Hematopoietic multipotent progenitor cell (in vitro differentiated cells): ENCODE measurements at regions not wholly inside any gene's neighbourhood (a gene's known extent, or its start where the extent isn't known, plus 50 kb on each side); places are given as distances from the start of the nearest gene placed in this dataset.

Source experiments
- DNase-seq, 3 donors: peaks; one replicate each; pipeline ENCODE4 v3.0.0-alpha.2; 2011 to 2015; ENCODE audit warnings: low read depth in 2 of 3, low spot score in 2 of 3

GRCh38 chr4:108301545-108302251 lies 133.0 kb upstream of the LEF1 start:
- DNase-seq = no peak

GRCh38 chr4:108297605-108298004 lies 128.9 kb upstream of the LEF1 start:
- no peak for DNase-seq

GRCh38 chr4:108292229-108292628 lies 123.5 kb upstream of the LEF1 start:
- no peak for DNase-seq

GRCh38 chr4:108291137-108291536 lies 122.4 kb upstream of the LEF1 start:
- DNase-seq = no peak

GRCh38 chr4:108287834-108288413 lies 119.2 kb upstream of the LEF1 start:
- DNase-seq = no peak

GRCh38 chr4:108280072-108280471 lies 111.3 kb upstream of the LEF1 start:
- DNase-seq = no peak

GRCh38 chr4:108276690-108277089 lies 108.0 kb upstream of the LEF1 start:
- no peak for DNase-seq

GRCh38 chr4:108272986-108273385 lies 104.3 kb upstream of the LEF1 start:
- DNase-seq = no peak

- no peak for DNase-seq
Measured at GRCh38 chr4:108272561-108272960, 103.8 kb upstream of the LEF1 start.

GRCh38 chr4:108272046-108272445 lies 103.3 kb upstream of the LEF1 start:
- DNase-seq = no peak

- DNase-seq = no peak
Measured at GRCh38 chr4:108270466-108271450, 102.0 kb upstream of the LEF1 start.

GRCh38 chr4:108264693-108265092 lies 96.0 kb upstream of the LEF1 start:
- no peak for DNase-seq

- DNase-seq = no peak
Measured at GRCh38 chr4:108263057-108263456, 94.3 kb upstream of the LEF1 start.

- no peak for DNase-seq
Measured at GRCh38 chr4:108261026-108261425, 92.3 kb upstream of the LEF1 start.

GRCh38 chr4:108256538-108256937 lies 87.8 kb upstream of the LEF1 start:
- no peak for DNase-seq

GRCh38 chr4:108255203-108255747 lies 86.5 kb upstream of the LEF1 start:
- no peak for DNase-seq

- DNase-seq = no peak
Measured at GRCh38 chr4:108249397-108249796, 80.7 kb upstream of the LEF1 start.

GRCh38 chr4:108247387-108248049 lies 78.8 kb upstream of the LEF1 start:
- no peak for DNase-seq

- DNase-seq = no peak
Measured at GRCh38 chr4:108244606-108245005, 75.9 kb upstream of the LEF1 start.

- DNase-seq = no peak
Measured at GRCh38 chr4:108240366-108240765, 71.6 kb upstream of the LEF1 start.

GRCh38 chr4:108237693-108238092 lies 69.0 kb upstream of the LEF1 start:
- no peak for DNase-seq
